IMR-90 (cell line): ENCODE measurements at regions not wholly inside any gene's neighbourhood (a gene's known extent, or its start where the extent isn't known, plus 50 kb on each side); places are given as distances from the start of the nearest gene placed in this dataset.

Experiments
- ATAC-seq: fragments of 200-7000 bp; cut with Tn5 transposase; 2 replicates; pipeline ENCODE4 v1.9.1; 2020; ENCODE audit warnings: low read depth, mild to moderate bottlenecking, moderate library complexity
- BruUV-seq: library from RNA; stranded (reverse); fragments of 400-500 nt; replicated peaks from 2 replicates; lab custom pipeline; 2021; lab: Mats Ljungman, UMichigan
- CTCF ChIA-PET: fragments of 300-600 bp; formaldehyde crosslinking; extraction: SDS; loops from one replicate; lab custom pipeline; 2021; ENCODE audit warnings: antibody characterized with exemption; lab: Yijun Ruan, JAX
- POLR2A ChIA-PET: fragments of 300-600 bp; sonication (Branson Sonifier 250); formaldehyde crosslinking; loops from one replicate; lab custom pipeline; 2022; ENCODE audit warnings: antibody characterized with exemption; ENCODE audit not compliant: unreplicated experiment; lab: Charles Lee
- DNase-seq: peaks from one replicate; pipeline ENCODE4 v3.0.0; 2013
- H2AFZ ChIP-seq: replicated peaks from 2 replicates; pipeline ENCODE3; 2013; ENCODE audit warnings: low read length, mild to moderate bottlenecking; ENCODE audit not compliant: poor library complexity
- H2AK5ac ChIP-seq: 2 replicates; pipeline ENCODE4 v1.6.1; 2013; ENCODE audit warnings: low read depth, low read length, inconsistent platforms
- H2AK9ac ChIP-seq: replicated peaks from 2 replicates; pipeline ENCODE3; 2013; ENCODE audit warnings: mild to moderate bottlenecking, low read depth, low read length, moderate library complexity; ENCODE audit not compliant: poor library complexity
- H2BK120ac ChIP-seq: 2 replicates; pipeline ENCODE4 v1.6.1; 2013; ENCODE audit warnings: low read depth, low read length, inconsistent platforms
- H2BK15ac ChIP-seq: 3 replicates; pipeline ENCODE4 v1.6.1; 2013; ENCODE audit warnings: low read depth, low read length, inconsistent platforms
- H2BK20ac ChIP-seq: 2 replicates; pipeline ENCODE4 v1.6.1; 2013; ENCODE audit warnings: low read depth, mild to moderate bottlenecking, inconsistent platforms, low read length, moderate library complexity
- H2BK5ac ChIP-seq: 2 replicates; pipeline ENCODE4 v1.6.1; 2013; ENCODE audit warnings: mild to moderate bottlenecking, low read depth, low read length, inconsistent platforms; ENCODE audit not compliant: poor library complexity, severe bottlenecking
- H3K14ac ChIP-seq: replicated peaks from 2 replicates; pipeline ENCODE4 v1.6.1; 2013; ENCODE audit warnings: low read depth, low read length, inconsistent platforms
- H3K18ac ChIP-seq: 2 replicates; pipeline ENCODE4 v1.6.1; 2013; ENCODE audit warnings: low read depth, low read length, control low read depth
- H3K23ac ChIP-seq: 2 replicates; pipeline ENCODE4 v1.6.1; 2013; ENCODE audit warnings: low read depth, low read length, inconsistent platforms
- H3K27ac ChIP-seq: 2 replicates; pipeline ENCODE4 v1.5.1; 2013; ENCODE audit warnings: mild to moderate bottlenecking, control low read depth, low read length; ENCODE audit not compliant: insufficient read depth
- H3K27me3 ChIP-seq: 2 replicates; pipeline ENCODE4 v1.6.1; 2013; ENCODE audit warnings: low read length; ENCODE audit not compliant: control insufficient read depth, insufficient read depth
- H3K36me3 ChIP-seq: 2 replicates; pipeline ENCODE4 v1.6.1; 2013; ENCODE audit warnings: low read length, mixed read lengths; ENCODE audit not compliant: control insufficient read depth, insufficient read depth
- H3K4ac ChIP-seq: 2 replicates; pipeline ENCODE4 v1.6.1; 2013; ENCODE audit warnings: low read depth, low read length, inconsistent platforms
- H3K4me1 ChIP-seq: 2 replicates; pipeline ENCODE4 v1.6.1; 2013; ENCODE audit warnings: low read length, mixed read lengths; ENCODE audit not compliant: control insufficient read depth, insufficient read depth
- H3K4me2 ChIP-seq: 2 replicates; pipeline ENCODE4 v1.6.1; 2013; ENCODE audit warnings: low read depth, mild to moderate bottlenecking, control low read depth, low read length, moderate library complexity
- H3K4me3 ChIP-seq: 2 replicates; pipeline ENCODE4 v1.5.1; 2013; ENCODE audit warnings: low read depth, mild to moderate bottlenecking, control low read depth, low read length, moderate library complexity; ENCODE audit not compliant: insufficient read depth
- H3K56ac ChIP-seq: 2 replicates; pipeline ENCODE4 v1.6.1; 2013; ENCODE audit warnings: low read length, inconsistent platforms; ENCODE audit not compliant: insufficient read depth; ENCODE audit errors: extremely low read depth
- H3K79me1 ChIP-seq, 2 experiments: 2 replicates each; pipeline ENCODE4 v1.6.1; 2013; ENCODE audit warnings: low read length in 2 of 2, inconsistent platforms in 1 of 2, low read depth in 1 of 2
- H3K9ac ChIP-seq: 2 replicates; pipeline ENCODE4 v1.6.1; 2013; ENCODE audit warnings: low read depth, low read length, control low read depth
- H3K9me1 ChIP-seq: 2 replicates; pipeline ENCODE4 v1.6.1; 2013; ENCODE audit warnings: low read length, inconsistent platforms; ENCODE audit not compliant: insufficient read depth
- H3K9me3 ChIP-seq: 2 replicates; pipeline ENCODE4 v1.6.1; 2013; ENCODE audit warnings: low read length; ENCODE audit not compliant: control insufficient read depth, insufficient read depth
- H4K20me1 ChIP-seq: 2 replicates; pipeline ENCODE4 v1.6.1; 2013; ENCODE audit warnings: low read length, inconsistent platforms; ENCODE audit not compliant: insufficient read depth
- H4K5ac ChIP-seq: 2 replicates; pipeline ENCODE4 v1.6.1; 2013; ENCODE audit warnings: mild to moderate bottlenecking, low read depth, low read length, control low read depth
- H4K8ac ChIP-seq, 2 experiments: 2 replicates each; pipeline ENCODE4 v1.6.1; 2013; ENCODE audit warnings: low read depth in 2 of 2, low read length in 2 of 2, control low read depth in 1 of 2, inconsistent platforms in 1 of 2
- H4K91ac ChIP-seq: 2 replicates; pipeline ENCODE4 v1.6.1; 2013; ENCODE audit warnings: low read depth, low read length, inconsistent platforms; ENCODE audit not compliant: insufficient read depth
- CEBPB ChIP-seq: IDR thresholded peaks from 2 replicates; pipeline ENCODE4 v1.6.1; 2012; ENCODE audit warnings: low read depth, low read length, improper control_type of control experiment
- CHD1 ChIP-seq: IDR thresholded peaks from 2 replicates; pipeline ENCODE4 v1.6.1; 2012; ENCODE audit warnings: low read depth, low read length, improper control_type of control experiment
- CTCF ChIP-seq: conservative IDR thresholded peaks from 2 replicates; pipeline ENCODE4 v1.5.1; 2012; ENCODE audit warnings: mild to moderate bottlenecking, low read depth, low read length, improper control_type of control experiment
- MAZ ChIP-seq: IDR thresholded peaks from 2 replicates; pipeline ENCODE4 v1.6.1; 2012; ENCODE audit warnings: low read depth, mild to moderate bottlenecking, low read length, improper control_type of control experiment, moderate library complexity, borderline replicate concordance
- MXI1 ChIP-seq: IDR thresholded peaks from 2 replicates; pipeline ENCODE4 v1.6.1; 2012; ENCODE audit warnings: low read depth, mild to moderate bottlenecking, low read length, moderate library complexity, borderline replicate concordance
- RAD21 ChIP-seq: IDR thresholded peaks from 2 replicates; pipeline ENCODE4 v1.6.1; 2012; ENCODE audit warnings: low read length, improper control_type of control experiment
- RCOR1 ChIP-seq: IDR thresholded peaks from 2 replicates; pipeline ENCODE4 v1.6.1; 2012; ENCODE audit warnings: mild to moderate bottlenecking, low read length, improper control_type of control experiment; ENCODE audit not compliant: insufficient replicate concordance
- RFX5 ChIP-seq: IDR thresholded peaks from 2 replicates; pipeline ENCODE4 v1.8.0; 2012; ENCODE audit warnings: low read depth, mild to moderate bottlenecking, low read length, moderate library complexity
- SMC3 ChIP-seq: fragments of 150-350 bp; IDR thresholded peaks from 2 replicates; pipeline ENCODE4 v1.6.1; 2016; ENCODE audit warnings: low read depth, mild to moderate bottlenecking, antibody characterized with exemption, low read length, moderate library complexity
- WGBS, 2 experiments: methylation state at CpG; one replicate each; pipeline versions ENCODE4 v1.1.5 to v1.1.7; 2013; ENCODE audit warnings: missing lambda C conversion rate in 2 of 2; ENCODE audit not compliant: insufficient read length in 1 of 2; ENCODE audit errors: extremely low coverage in 2 of 2; 5-methylcytosine and 5-hydroxymethylcytosine counted together
- dilution Hi-C: fragments of 300-500 bp; cut with HindIII; formaldehyde crosslinking; loops from one replicate; pipeline ENCODE4 v1.14.3; 2018; ENCODE audit warnings: low sequenced_read_pairs; ENCODE audit not compliant: unreplicated experiment
- in situ Hi-C: fragments of 300-500 bp; cut with MboI; formaldehyde crosslinking; loops from 3 replicates; pipeline ENCODE4 v1.14.3; 2019; ENCODE audit warnings: low sequenced_read_pairs, inconsistent platforms, mixed read lengths
- intact Hi-C: fragments of 100-400 bp; cut with micrococcal nuclease; formaldehyde crosslinking; loops from 2 replicates; pipeline ENCODE4 v1.10.0; 2022
- TF ChIP-seq, protein P1 (sequence below): fragments of 150-350 bp; IDR thresholded peaks from 2 replicates; pipeline ENCODE4 v1.6.1; 2016; ENCODE audit warnings: low read depth, mild to moderate bottlenecking, low read length, moderate library complexity, borderline replicate concordance

DNA sequence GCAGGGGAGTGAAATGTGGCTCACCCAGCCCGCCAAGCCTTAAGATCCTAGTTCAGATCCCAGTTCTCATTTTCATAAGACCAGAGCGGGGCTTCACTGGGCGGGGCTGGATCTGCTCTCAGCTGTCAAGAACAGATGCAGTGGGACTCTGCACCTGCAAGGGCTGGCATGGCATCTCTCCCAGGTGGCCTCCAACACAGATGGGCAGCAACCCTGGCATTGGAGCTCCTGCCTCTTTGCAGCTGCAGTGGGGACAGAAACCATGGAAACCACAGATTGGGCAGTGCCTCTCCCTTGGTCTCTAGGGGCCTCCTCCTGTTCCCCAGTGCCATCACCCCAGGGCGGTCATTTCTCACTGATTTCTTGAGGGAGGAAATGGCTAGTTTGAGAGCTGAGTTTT, 267.7 kb downstream of the PRDM2 start:
- Histone ChIP-seq H4K20me1 (no peaks in the 10 kb centered on the region), H2AFZ (no peak overlapping the region), H3K9ac (no peak overlapping the region), H3K36me3 (no peaks in the 10 kb centered on the region), H3K4me2 (no peak overlapping the region), H3K9me1 (no peaks in the 10 kb centered on the region), H3K18ac (no peak overlapping the region), H4K5ac (no peak overlapping the region), H2AK9ac (no peak overlapping the region), H3K27me3 (no peaks in the 10 kb centered on the region), H2BK20ac (no peak overlapping the region), H3K14ac (no peak overlapping the region), H3K4me3 (no peak overlapping the region), H3K4me1 (no peaks in the 10 kb centered on the region), H2BK120ac (no peak overlapping the region), H3K56ac (no peak overlapping the region), H3K27ac (no peak overlapping the region), H2BK5ac (no peak overlapping the region), H4K91ac (no peak overlapping the region), H3K9me3 (peaks cover 6% of the 10 kb centered on the region; the same call in 1 of the 2 replicates), H2BK15ac (no peak overlapping the region), H3K23ac (no peak overlapping the region), H3K79me1 (no peaks in the 10 kb centered on the region), H2AK5ac (no peak overlapping the region), H3K4ac (no peak overlapping the region), H4K8ac (no peak overlapping the region)
- ChIA-PET CTCF (no interaction called here), POLR2A (no interaction called here)
- intact Hi-C loops (no loop called here), dilution Hi-C loops (no loop called here), in situ Hi-C loops (loop anchor here (10.0 kb wide), 1 partner anchor 1077 kb away; no protein-coding TSS in a partner anchor)
- TF ChIP-seq CEBPB (no peak), MXI1 (no peak), RAD21 (no peak), SMC3 (no peak), RCOR1 (no peak), MAZ (no peak), CHD1 (no peak), RFX5 (no peak), CTCF (no peak)
- TF ChIP-seq, protein P1, sequence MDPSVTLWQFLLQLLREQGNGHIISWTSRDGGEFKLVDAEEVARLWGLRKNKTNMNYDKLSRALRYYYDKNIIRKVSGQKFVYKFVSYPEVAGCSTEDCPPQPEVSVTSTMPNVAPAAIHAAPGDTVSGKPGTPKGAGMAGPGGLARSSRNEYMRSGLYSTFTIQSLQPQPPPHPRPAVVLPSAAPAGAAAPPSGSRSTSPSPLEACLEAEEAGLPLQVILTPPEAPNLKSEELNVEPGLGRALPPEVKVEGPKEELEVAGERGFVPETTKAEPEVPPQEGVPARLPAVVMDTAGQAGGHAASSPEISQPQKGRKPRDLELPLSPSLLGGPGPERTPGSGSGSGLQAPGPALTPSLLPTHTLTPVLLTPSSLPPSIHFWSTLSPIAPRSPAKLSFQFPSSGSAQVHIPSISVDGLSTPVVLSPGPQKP = no peak
- no CpG with 5 or more reads among the region's 4 CpGs for WGBS, 2 experiments
- DNase-seq = no peak
- BruUV-seq = no TSS peak
- ATAC-seq = no peak
